Upper lobe of left lung (tissue), 6 donors: ENCODE measurements at regions not wholly inside any gene's neighbourhood (a gene's known extent, or its start where the extent isn't known, plus 50 kb on each side); places are given as distances from the start of the nearest gene placed in this dataset.

ENCODE experiments used
- ATAC-seq, 2 donors: fragments of 200-7000 bp; cut with Tn5 transposase; one replicate each; pipeline ENCODE4 v1.9.1; 2022; ENCODE audit warnings: mild to moderate bottlenecking in 2 of 2, moderate library complexity in 2 of 2; ENCODE audit not compliant: low FRiP score in 2 of 2
- DNase-seq, 2 donors: peaks; one replicate each; pipeline ENCODE4 v3.0.0-alpha.2; 2019 to 2020
- H3K27ac ChIP-seq, 4 donors: fragments of 200-600 bp; sonication (generic); one replicate each; pipeline ENCODE4 v1.5.1; 2016 to 2019
- H3K27me3 ChIP-seq, 4 donors: fragments of 200-600 bp; sonication (generic); one replicate each; pipeline ENCODE4 v1.5.1; 2017 to 2019
- H3K36me3 ChIP-seq, 4 donors: fragments of 200-600 bp; sonication (generic); one replicate each; pipeline ENCODE4 v1.5.1; 2016 to 2019
- H3K4me1 ChIP-seq, 4 donors: fragments of 200-600 bp; sonication (generic); one replicate each; pipeline ENCODE4 v1.5.1; 2018 to 2019
- H3K4me3 ChIP-seq, 4 donors: fragments of 200-600 bp; sonication (generic); one replicate each; pipeline ENCODE4 v1.5.1; 2017 to 2019; ENCODE audit warnings: mild to moderate bottlenecking in 2 of 4, moderate library complexity in 1 of 4
- H3K9me3 ChIP-seq, 4 donors: fragments of 200-600 bp; sonication (generic); one replicate each; pipeline ENCODE4 v1.5.1; 2018 to 2019
- EP300 ChIP-seq, 4 donors: sonication (generic); formaldehyde crosslinking; IDR thresholded peaks; one replicate each; pipeline ENCODE4 v1.5.1; 2017; ENCODE audit warnings: antibody characterized with exemption in 4 of 4, control low read depth in 2 of 4
- POLR2A ChIP-seq, 4 donors: fragments of 450-650 bp; IDR thresholded peaks; one replicate each; pipeline ENCODE4 v1.5.1; 2016 to 2017; ENCODE audit warnings: antibody characterized with exemption in 4 of 4, mild to moderate bottlenecking in 2 of 4
- POLR2AphosphoS5 ChIP-seq, 2 donors: sonication (generic); formaldehyde crosslinking; IDR thresholded peaks; one replicate each; pipeline ENCODE4 v1.5.1; 2017; ENCODE audit warnings: antibody characterized with exemption in 2 of 2
- WGBS, 2 donors: methylation state at CpG; one replicate each; pipeline ENCODE4 v1.1.5; 2017 to 2018; 5-methylcytosine and 5-hydroxymethylcytosine counted together
- TF ChIP-seq, protein P1 (sequence below), 6 experiments: fragments of 450-650 bp in 4 of 6; fragments of 200-600 bp in 2 of 6; sonication (generic) in 2 of 6; IDR thresholded peaks; one replicate each; pipeline ENCODE4 v1.5.1; 2016 to 2019; ENCODE audit warnings: antibody characterized with exemption in 6 of 6
- donor health status: DM: no; HTN: no; CAD: no; lungs with moderate emphysema.
- donor health status: DM: no; HTN: yes; CAD: no; lungs with severe emphysema.

DNA sequence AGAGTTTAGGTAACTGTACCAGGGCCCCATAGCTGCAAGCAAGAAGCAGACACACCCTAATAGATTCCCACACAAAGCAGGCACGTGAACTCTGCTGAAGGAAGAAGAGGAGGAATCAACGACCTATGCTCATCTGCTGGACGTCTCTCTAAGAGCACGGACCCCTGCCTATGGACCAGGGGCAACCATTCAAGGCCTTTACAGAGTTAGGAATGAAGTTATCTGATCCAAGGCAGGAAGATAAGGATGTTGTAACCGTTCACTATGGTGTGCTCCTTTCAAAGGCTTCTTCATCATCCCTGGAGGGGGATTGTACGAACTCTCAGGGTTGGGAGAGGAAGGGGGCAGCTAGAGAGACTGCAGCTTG lies 141.6 kb upstream of the PARP11 start:
- TF ChIP-seq POLR2AphosphoS5 (IDR thresholded peaks at IDR 0.05) (no peak), POLR2A (IDR thresholded peaks at IDR 0.05) (no peak), EP300 (IDR thresholded peaks at IDR 0.05) (no peak)
- TF ChIP-seq, protein P1, sequence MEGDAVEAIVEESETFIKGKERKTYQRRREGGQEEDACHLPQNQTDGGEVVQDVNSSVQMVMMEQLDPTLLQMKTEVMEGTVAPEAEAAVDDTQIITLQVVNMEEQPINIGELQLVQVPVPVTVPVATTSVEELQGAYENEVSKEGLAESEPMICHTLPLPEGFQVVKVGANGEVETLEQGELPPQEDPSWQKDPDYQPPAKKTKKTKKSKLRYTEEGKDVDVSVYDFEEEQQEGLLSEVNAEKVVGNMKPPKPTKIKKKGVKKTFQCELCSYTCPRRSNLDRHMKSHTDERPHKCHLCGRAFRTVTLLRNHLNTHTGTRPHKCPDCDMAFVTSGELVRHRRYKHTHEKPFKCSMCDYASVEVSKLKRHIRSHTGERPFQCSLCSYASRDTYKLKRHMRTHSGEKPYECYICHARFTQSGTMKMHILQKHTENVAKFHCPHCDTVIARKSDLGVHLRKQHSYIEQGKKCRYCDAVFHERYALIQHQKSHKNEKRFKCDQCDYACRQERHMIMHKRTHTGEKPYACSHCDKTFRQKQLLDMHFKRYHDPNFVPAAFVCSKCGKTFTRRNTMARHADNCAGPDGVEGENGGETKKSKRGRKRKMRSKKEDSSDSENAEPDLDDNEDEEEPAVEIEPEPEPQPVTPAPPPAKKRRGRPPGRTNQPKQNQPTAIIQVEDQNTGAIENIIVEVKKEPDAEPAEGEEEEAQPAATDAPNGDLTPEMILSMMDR (IDR thresholded peaks at IDR 0.05) = no peak
- DNase-seq (no peak), ATAC-seq (no peak)
- Histone ChIP-seq H3K4me3 (no peak overlapping the region), H3K27ac (peak overlapping the region in 1 of 4 donors; percentile 30), H3K27me3 (no peaks in the 10 kb centered on the region), H3K9me3 (no peaks in the 10 kb centered on the region), H3K36me3 (no peaks in the 10 kb centered on the region), H3K4me1 (peaks cover 0 to 21% (median 10%) of the 10 kb centered on the region in 4 donors)
- 81 to 89% methylated on average over 5 to 6 of the region's 6 CpGs for WGBS, 2 donors

DNA sequence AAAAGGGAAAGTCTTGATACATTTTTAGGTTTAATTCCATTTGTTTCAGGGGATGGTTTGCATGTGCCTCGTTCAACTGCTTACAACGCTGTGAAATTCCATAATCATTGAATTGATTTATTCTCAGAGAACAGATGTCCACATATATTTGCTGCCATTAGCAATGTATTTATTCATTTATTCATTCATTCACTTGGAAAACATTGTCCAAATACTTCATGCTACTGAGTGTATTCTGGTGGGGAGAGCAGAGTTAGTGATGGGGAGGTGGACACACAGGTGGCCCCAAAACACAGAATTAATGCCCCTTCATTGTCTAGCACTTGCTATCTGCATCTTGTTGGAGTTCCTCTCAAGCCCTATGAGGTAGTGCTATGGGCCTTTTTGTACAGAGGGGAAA lies 141.2 kb upstream of the PARP11 start:
- Histone ChIP-seq H3K27me3 (no peaks in the 10 kb centered on the region), H3K36me3 (no peaks in the 10 kb centered on the region), H3K4me3 (no peak overlapping the region), H3K4me1 (peaks cover 0 to 21% (median 10%) of the 10 kb centered on the region in 4 donors), H3K27ac (no peak overlapping the region), H3K9me3 (no peaks in the 10 kb centered on the region)
- no peak for ATAC-seq
- 93 to 96% methylated on average over 2 of the region's 2 CpGs for WGBS, 2 donors
- TF ChIP-seq, protein P1 (IDR thresholded peaks at IDR 0.05) = no peak
- no peak for TF ChIP-seq POLR2AphosphoS5 (IDR thresholded peaks at IDR 0.05)
- no peak for TF ChIP-seq POLR2A (IDR thresholded peaks at IDR 0.05)
- no peak for TF ChIP-seq EP300 (IDR thresholded peaks at IDR 0.05)
- DNase-seq = no peak

DNA sequence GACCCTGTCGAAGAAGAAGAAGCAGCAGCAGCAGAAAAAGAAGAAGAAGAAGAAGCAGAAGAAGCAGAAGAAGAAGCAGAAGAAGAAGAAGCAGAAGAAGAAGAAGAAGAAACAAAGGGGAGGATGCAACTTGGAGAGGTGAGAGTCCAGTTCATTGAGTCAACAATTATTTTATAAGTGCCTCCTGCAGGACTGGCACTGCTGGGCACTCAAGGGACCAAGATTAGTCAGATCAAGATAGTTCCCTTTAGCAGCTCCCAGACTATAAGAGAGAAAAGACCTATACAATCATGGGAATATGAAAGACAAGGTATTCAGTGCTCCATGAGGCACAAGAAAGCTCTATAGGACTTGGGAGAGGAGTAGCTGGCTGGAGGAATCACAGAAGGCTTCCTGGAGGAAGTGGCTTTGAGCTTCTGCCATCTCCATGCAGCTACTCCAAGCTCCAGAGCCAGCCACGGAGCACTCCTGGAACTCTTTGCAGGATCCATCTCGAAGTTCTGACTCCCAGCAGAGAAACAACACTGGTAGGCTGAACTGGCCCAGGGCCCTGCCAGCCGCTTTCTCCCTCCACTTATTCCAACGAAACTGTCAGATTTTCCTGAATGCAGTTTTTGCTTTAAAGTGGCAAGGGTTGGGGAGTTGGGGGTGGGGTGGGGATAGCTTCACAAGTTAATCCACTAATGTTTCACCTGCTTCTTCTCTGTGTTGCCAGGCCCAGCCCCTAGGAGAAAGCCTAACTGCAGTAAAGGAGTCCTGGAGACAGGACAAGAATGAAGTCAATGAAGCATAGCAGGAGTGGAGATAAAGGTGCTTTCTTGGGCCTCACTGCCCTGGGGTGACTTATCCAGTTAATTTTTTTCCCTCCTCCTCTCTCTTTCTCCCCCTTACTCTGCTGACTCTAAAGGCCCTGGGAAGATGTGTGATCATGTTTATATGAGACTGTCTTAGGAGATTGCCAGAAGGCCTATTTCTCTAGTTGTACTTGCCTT lies 140.1 kb upstream of the PARP11 start:
- Histone ChIP-seq H3K9me3 (no peaks in the 10 kb centered on the region), H3K27ac (peak overlapping the region in 2 of 4 donors; percentile 39 to 78), H3K36me3 (no peaks in the 10 kb centered on the region), H3K4me3 (no peak overlapping the region), H3K27me3 (no peaks in the 10 kb centered on the region), H3K4me1 (peaks cover 0 to 21% (median 10%) of the 10 kb centered on the region in 4 donors)
- DNase-seq (no peak), ATAC-seq (no peak)
- TF ChIP-seq, protein P1 (IDR thresholded peaks at IDR 0.05) = no peak
- WGBS, 2 donors = 61 to 79% methylated on average over 5 of the region's 5 CpGs

DNA sequence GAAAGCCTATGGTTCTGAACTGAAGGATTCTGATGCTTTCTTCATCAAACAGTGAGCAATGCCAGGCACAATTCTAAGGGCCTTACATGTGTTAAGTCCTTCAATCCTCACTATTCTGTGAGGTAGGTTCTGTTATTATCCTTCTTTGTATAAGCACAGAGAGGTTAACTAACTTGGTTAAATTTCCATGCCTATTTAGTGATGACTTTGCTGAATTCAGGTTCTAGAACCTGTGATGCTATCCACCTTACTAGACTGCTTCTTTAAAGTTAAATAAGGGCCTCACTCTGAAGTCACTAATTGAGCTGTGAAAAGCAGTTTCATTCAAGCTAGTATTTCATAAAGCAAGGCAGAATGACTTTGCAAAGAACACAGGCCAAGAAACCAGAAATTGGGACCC lies 138.9 kb upstream of the PARP11 start:
- Histone ChIP-seq H3K36me3 (no peaks in the 10 kb centered on the region), H3K9me3 (no peaks in the 10 kb centered on the region), H3K27ac (peak overlapping the region; percentile 38 to 82 (median 64)), H3K4me1 (peaks cover 0 to 21% (median 10%) of the 10 kb centered on the region in 4 donors), H3K4me3 (no peak overlapping the region), H3K27me3 (no peaks in the 10 kb centered on the region)
- DNase-seq (no peak), ATAC-seq (no peak)
- TF ChIP-seq POLR2AphosphoS5 (IDR thresholded peaks at IDR 0.05) (no peak), EP300 (IDR thresholded peaks at IDR 0.05) (no peak), POLR2A (IDR thresholded peaks at IDR 0.05) (no peak)
- TF ChIP-seq, protein P1 (IDR thresholded peaks at IDR 0.05) = no peak
